Kidney tubule cell (primary cell): ENCODE measurements at regions not wholly inside any gene's neighbourhood (a gene's known extent, or its start where the extent isn't known, plus 50 kb on each side); places are given as distances from the start of the nearest gene placed in this dataset.
"Not testable (repeated sequence)": the region's sequence is repeated elsewhere in the genome, so short reads cannot be mapped to it uniquely, and the experiment has no call there.

ENCODE experiments used
- DNase-seq: peaks from one replicate; pipeline ENCODE4 v3.0.0-alpha.2; 2018; ENCODE audit warnings: low spot score

DNA sequence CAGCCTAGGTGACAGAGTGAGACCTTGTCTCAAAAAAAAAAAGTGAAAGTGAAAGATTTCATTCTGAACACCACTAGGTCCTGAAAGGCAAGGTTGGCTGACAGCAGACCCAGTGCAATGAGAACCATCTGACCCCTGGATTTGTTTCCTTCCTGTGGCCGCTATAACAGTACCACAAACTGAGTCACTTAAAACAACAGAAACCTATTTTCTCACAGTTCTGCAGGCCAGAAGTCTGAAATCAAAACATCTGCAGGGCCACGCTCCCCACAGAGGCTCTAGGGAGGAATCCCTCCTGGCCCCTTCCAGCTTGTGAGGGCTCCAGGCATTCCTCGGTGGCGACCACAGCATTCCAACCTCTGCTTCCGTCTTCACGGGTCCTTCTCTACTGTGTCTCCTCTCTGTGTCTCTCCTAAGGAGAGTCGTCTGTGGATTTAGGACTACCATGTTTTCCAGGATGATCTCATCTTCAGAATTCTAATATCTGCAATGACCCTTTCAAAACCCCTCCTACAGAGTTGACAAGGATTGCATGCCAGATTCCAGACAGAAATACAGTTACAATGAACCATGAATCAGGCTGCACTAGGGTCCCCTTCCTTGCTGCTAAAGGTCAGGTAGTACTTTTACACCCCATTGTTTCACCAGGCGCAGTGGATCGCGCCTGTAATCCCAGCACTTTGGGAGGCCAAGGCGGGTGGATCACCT lies 78.0 kb upstream of the ADGRL1 start:
- DNase-seq: peak; percentile 89

DNA sequence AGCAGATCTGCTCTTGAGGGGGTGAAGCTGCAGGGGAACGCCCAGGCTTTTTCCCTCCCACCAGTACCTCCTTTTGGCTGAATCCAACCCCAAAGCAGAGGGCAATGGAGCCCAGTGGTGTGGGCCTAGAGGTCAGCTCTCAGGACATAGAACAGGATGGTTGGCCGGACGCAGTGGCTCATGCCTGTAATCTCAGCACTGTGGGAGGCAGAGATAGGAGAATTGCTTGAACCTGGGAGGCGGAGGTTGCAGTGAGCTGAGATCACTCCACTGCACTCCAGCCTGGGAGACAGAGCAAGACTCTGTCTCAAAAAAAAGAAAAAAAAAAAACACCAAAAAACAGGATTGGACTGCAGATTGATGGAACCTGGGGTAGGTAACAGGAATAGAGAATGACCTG lies 73.3 kb upstream of the ADGRL1 start:
- not testable (repeated sequence) for DNase-seq

DNA sequence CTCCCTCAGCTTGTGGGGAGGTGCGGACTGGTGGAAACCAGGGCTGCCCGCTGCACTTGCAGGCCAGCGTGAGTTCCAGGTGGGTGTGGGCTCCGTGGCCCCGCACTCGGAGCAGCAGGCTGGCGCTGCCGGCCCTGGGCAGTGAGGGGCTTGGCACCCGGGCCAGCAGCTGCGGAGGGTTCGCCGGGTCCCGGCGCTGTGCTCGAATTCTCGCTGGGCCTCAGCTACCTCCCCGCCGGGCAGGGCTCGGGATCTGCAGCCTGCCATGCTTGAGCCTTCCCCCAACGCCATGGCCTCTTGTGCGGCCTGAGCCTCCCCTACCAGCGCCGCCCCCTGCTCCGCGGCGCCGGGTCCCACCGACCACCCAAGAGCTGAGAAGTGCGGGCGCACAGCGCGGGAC lies 71.6 kb upstream of the ADGRL1 start:
- DNase-seq: no peak

DNA sequence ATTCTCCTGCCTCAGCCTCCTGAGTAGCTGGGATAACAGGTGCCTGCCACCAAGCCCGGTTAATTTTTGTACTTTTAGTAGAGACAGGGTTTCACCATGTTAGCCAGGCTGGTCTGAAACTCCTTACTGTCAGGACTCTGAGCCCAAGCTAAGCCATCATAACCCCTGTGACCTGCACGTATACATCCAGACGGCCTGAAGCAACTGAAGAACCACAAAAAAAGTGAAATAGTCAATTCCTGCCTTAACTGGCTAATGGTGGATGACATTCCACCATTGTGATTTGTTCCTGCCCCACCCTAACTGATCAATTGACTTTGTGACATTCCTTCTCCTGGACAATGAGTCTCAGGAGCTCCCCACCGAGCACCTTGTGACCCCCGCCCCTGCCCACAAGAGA lies 69.9 kb upstream of the ADGRL1 start:
- not testable (repeated sequence) for DNase-seq

DNA sequence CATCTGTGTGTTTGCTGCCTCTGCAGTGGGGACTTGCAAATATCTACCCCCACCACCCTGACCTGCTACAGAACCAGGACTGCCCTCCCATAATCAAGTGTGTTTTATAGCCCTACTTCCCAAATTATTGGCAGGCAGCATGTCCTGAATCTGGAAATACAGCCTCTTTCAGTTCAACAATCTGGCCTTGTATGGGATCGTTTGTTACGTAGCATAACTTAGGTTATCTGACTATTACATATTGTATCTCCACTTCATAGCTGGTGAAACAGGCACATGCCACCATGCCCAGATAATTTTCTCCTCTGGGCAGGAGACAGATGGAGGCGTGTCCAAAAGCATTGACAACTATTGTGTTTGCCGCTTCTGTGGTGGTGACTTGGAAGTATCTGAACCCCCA lies 66.7 kb upstream of the ADGRL1 start:
- DNase-seq: no peak

DNA sequence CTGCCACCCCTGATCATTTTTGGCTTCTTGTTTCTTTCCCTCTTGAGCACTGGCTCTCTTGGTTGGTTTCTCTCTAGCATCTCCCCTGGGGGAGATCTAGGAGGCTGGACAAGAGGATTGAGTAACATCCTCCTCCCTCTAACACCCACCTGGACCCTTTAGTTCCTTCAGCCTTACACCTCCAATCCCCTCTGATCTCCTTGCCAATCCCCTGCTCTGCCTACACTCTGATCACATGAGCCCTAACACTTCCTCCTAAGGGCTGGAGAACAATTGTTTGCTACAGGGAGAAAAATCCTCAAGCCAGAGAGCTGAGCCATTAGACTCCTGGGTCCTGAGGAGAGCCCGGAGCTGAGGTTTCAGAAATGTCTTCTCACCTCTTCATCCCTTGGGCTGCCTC lies 65.9 kb upstream of the ADGRL1 start:
- no peak for DNase-seq

DNA sequence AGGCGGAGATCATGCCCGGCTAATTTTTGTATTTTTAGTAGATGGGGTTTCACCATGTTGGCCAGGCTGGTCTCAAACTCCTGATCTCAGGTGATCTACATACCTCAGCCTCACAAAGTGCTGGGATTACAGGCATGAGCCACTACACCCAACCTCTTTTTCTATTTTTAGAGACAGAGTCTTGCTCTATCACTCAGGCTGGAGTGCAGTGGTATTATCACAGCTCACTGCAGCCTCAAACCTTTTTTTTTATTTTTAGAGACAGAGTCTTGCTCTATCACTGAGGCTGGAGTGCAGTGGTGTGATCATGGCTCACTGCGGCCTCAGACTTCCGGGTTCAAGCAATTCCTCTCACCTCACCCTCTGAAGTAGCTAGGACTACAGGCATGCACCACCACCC lies 64.6 kb upstream of the ADGRL1 start:
- DNase-seq: not testable (repeated sequence)

DNA sequence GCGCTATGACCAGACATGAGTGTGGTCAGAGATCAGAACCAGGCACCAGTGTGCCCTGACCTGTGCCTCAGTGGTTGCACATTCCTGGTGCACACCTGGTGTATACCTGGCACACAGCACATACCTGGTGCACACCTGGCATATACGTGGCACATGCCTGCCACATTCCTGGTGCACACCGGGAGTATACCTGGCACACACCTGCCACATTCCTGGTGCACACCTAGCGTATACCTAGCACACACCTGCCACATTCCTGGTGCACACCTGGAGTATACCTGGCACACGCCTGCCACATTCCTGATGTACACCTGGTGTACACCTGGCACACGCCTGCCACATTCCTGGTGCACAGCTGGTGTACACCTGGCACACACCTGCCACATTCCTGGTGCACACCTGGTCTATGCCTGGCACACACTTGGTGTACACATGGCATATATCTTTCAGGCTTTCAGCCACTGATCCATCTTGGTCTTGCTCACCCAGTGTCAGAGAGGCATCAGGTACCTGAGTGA lies 61.3 kb upstream of the ADGRL1 start:
- no peak for DNase-seq

DNA sequence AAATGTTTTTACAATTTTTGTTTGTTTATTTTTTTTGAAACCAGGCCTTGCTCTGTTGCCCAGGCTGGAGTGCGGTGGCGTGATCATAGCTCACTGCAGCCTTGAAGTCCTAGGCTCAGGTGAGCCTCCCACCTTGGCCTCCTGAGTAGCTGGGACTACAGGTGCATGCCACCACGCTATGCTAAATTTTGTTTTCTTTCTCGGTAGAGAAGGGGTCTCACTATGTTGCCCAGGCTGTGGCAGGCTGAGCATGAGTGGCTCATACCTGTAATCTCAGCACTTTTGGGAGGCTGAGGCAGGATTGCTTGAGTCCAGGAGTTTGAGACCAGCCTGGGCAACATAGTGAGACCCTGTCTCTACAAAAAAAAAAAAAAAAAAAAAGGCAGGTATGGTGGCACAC lies 60.2 kb upstream of the ADGRL1 start:
- DNase-seq: not testable (repeated sequence)

DNA sequence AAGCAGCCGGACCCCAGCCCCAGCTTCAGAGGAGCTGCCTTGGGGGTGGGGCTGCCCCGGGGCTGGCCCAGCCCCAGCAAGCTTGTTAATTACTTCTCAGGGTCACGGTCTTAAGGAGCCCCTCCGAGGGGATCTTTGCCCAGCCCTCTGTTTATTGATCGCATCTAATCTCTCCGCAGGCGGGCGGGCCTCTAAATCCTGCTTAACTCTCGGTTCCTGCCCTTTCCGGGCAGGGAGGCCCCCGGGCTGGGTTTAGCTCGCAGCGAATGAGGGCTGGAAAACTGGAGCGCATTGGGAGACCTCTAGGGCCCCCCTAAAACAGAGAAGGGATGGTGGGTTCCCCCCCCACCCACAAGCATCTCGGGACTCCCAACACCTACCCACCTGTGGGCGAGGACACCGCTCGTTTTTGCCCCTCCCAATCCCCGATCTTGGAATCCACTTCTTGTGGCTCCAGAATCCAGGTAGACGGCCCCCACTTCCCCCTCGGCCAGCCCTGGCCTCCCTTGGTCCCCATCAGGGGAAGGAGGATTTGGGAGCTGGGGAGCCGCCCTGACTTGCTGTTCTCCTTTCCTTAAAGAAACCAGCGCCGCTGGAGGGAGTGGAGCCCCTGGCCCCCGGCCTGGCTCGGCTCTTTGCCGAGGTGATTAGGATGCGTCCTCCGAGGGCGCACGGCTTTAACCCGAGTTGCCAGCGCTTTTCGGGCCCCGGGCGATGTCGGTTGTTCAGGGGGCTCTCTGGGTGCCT lies 59.5 kb upstream of the ADGRL1 start:
- DNase-seq: no peak

DNA sequence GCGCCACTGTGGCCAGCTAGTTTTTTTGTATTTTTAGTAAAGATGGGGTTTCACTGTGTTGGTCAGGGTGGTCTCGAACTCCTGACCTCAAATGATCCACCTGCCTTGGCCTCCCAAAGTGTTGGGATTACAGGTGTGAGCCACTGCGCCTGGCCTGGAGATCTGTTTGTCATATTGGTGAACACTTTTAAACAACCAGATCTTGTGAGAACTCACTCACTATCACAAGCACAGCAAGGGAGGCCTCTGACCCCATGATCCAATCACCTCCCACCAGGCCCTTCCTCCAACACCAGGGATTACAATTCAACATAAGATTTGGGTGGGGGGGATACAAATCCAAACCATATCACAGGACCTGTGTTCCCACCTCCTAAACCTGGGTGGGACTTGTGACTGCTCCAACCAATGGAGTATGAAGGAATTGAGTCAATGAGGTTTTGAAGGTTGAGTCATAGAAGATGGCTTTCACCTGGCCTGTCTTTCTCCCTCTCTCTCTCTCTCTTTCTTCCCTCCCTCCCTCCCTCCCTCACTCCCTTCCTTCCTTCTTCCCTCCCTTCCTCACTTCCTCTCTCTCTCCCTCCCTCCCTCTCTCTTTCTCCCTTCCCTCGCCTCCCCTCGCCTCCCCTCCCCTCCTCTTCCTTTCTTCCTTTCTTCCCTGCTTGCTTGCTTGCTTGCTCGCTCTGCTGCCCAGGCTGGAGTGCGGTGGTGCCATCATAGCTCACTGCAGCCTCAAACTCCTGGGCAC lies 50.1 kb upstream of the ADGRL1 start:
- DNase-seq: peak; percentile 60
